Effector memory CD8-positive, alpha-beta T cell (primary cell): ENCODE measurements at regions not wholly inside any gene's neighbourhood (a gene's known extent, or its start where the extent isn't known, plus 50 kb on each side); places are given as distances from the start of the nearest gene placed in this dataset.
A peak's percentile ranks its signal among the peaks of the same experiment; 100 is the strongest.
"Not testable (repeated sequence)": the region's sequence is repeated elsewhere in the genome, so short reads cannot be mapped to it uniquely, and the experiment has no call there.

Source experiments
- ATAC-seq: fragments of 150-1000 bp; cut with Tn5 transposase; replicated peaks from 2 replicates; pipeline ENCODE4 v1.10.0; 2021; ENCODE audit warnings: mild to moderate bottlenecking, moderate library complexity
- DNase-seq, 3 experiments: peaks; one replicate each; pipeline ENCODE4 v3.0.0; 2021
- H3K27ac Mint-ChIP-seq, 2 donors: one replicate each; pipeline ENCODE4 v1.8.0; 2022; ENCODE audit warnings: mild to moderate bottlenecking in 2 of 2, mixed read lengths in 2 of 2, moderate library complexity in 2 of 2
- H3K27me3 Mint-ChIP-seq, 2 donors: one replicate each; pipeline ENCODE4 v1.8.0; 2022; ENCODE audit warnings: mixed read lengths in 2 of 2
- H3K36me3 Mint-ChIP-seq: one replicate; pipeline ENCODE4 v1.8.0; 2022; ENCODE audit warnings: mild to moderate bottlenecking, moderate library complexity, mixed read lengths; ENCODE audit not compliant: insufficient read depth
- H3K4me1 Mint-ChIP-seq, 2 donors: one replicate each; pipeline ENCODE4 v1.8.0; 2022; ENCODE audit warnings: low read depth in 2 of 2, mixed read lengths in 2 of 2
- H3K4me3 Mint-ChIP-seq, 2 donors: one replicate each; pipeline ENCODE4 v1.8.0; 2022; ENCODE audit warnings: mild to moderate bottlenecking in 2 of 2, mixed read lengths in 2 of 2, moderate library complexity in 2 of 2
- H3K9me3 Mint-ChIP-seq, 2 donors: one replicate each; pipeline ENCODE4 v1.8.0; 2022; ENCODE audit warnings: mixed read lengths in 2 of 2

GRCh38 chrX:47776292-47777006 lies 60.3 kb upstream of the ZNF81 start:
- no peak for ATAC-seq
- no peak overlapping the region for H3K4me3 Mint-ChIP-seq
- no peaks in the 10 kb centered on the region for H3K4me1 Mint-ChIP-seq
- H3K27ac Mint-ChIP-seq, result no peak overlapping the region
- H3K36me3 Mint-ChIP-seq, result no peaks in the 10 kb centered on the region
- H3K27me3 Mint-ChIP-seq, result peaks cover 10 to 19% of the 10 kb centered on the region in 2 donors
- no peaks in the 10 kb centered on the region for H3K9me3 Mint-ChIP-seq
- DNase-seq, result no peak

- H3K36me3 Mint-ChIP-seq, result no peaks in the 10 kb centered on the region
- H3K4me1 Mint-ChIP-seq, result no peaks in the 10 kb centered on the region
- no peak for ATAC-seq
- no peaks in the 10 kb centered on the region for H3K9me3 Mint-ChIP-seq
- peaks cover 14 to 26% of the 10 kb centered on the region in 2 donors for H3K27me3 Mint-ChIP-seq
- DNase-seq, result no peak
- H3K4me3 Mint-ChIP-seq, result no peak overlapping the region
- no peak overlapping the region for H3K27ac Mint-ChIP-seq
These were observed 63.9 kb upstream of the ZNF81 start for GRCh38 chrX:47772764-47773163.

- Mint-ChIP-seq H3K4me1 (no peaks in the 10 kb centered on the region), H3K9me3 (no peaks in the 10 kb centered on the region), H3K4me3 (no peak overlapping the region), H3K27me3 (peaks cover 20 to 27% of the 10 kb centered on the region in 2 donors), H3K36me3 (no peaks in the 10 kb centered on the region), H3K27ac (no peak overlapping the region)
- DNase-seq (no peak), ATAC-seq (no peak)
These were observed 65.2 kb upstream of the ZNF81 start for GRCh38 chrX:47771473-47771872.

- not testable (repeated sequence) for H3K4me1 Mint-ChIP-seq, H3K9me3 Mint-ChIP-seq, H3K4me3 Mint-ChIP-seq, DNase-seq, H3K27ac Mint-ChIP-seq, ATAC-seq, H3K36me3 Mint-ChIP-seq
- peaks cover 14 to 15% of the 10 kb centered on the region in 2 donors for H3K27me3 Mint-ChIP-seq
These were observed 73.9 kb upstream of the ZNF81 start for GRCh38 chrX:47762826-47763225.

GRCh38 chrX:47752685-47753084 lies 84.0 kb upstream of the ZNF81 start:
- Mint-ChIP-seq H3K4me1 (peaks cover 0 to 3% of the 10 kb centered on the region in 2 donors), H3K27me3 (peaks cover 27 to 38% of the 10 kb centered on the region in 2 donors), H3K27ac (no peak overlapping the region), H3K9me3 (no peaks in the 10 kb centered on the region), H3K36me3 (no peaks in the 10 kb centered on the region), H3K4me3 (no peak overlapping the region)
- DNase-seq, result no peak
- no peak for ATAC-seq

- Mint-ChIP-seq H3K4me3 (no peak overlapping the region), H3K36me3 (no peaks in the 10 kb centered on the region), H3K4me1 (peaks cover 0 to 3% of the 10 kb centered on the region in 2 donors), H3K27me3 (peaks cover 25 to 35% of the 10 kb centered on the region in 2 donors), H3K27ac (no peak overlapping the region), H3K9me3 (no peaks in the 10 kb centered on the region)
- DNase-seq (peak in 2 of 3 experiments; percentile 1 to 8), ATAC-seq (peak; percentile 29)
These were observed 85.0 kb upstream of the ZNF81 start for GRCh38 chrX:47751670-47752069.

GRCh38 chrX:47749185-47749967 lies 87.3 kb upstream of the ZNF81 start:
- DNase-seq (no peak), ATAC-seq (no peak)
- H3K4me3 Mint-ChIP-seq, result no peak overlapping the region
- no peaks in the 10 kb centered on the region for H3K9me3 Mint-ChIP-seq
- H3K27ac Mint-ChIP-seq, result no peak overlapping the region
- peaks cover 0 to 3% of the 10 kb centered on the region in 2 donors for H3K4me1 Mint-ChIP-seq
- H3K27me3 Mint-ChIP-seq, result peaks cover 24 to 28% of the 10 kb centered on the region in 2 donors
- H3K36me3 Mint-ChIP-seq, result no peaks in the 10 kb centered on the region

- no peak overlapping the region for H3K27ac Mint-ChIP-seq
- H3K4me3 Mint-ChIP-seq, result no peak overlapping the region
- no peaks in the 10 kb centered on the region for H3K9me3 Mint-ChIP-seq
- ATAC-seq (no peak), DNase-seq (no peak)
- peaks cover 0 to 3% of the 10 kb centered on the region in 2 donors for H3K4me1 Mint-ChIP-seq
- peaks cover 24 to 28% of the 10 kb centered on the region in 2 donors for H3K27me3 Mint-ChIP-seq
- no peaks in the 10 kb centered on the region for H3K36me3 Mint-ChIP-seq
These were observed 88.1 kb upstream of the ZNF81 start for GRCh38 chrX:47748576-47748975.

- Mint-ChIP-seq H3K27ac (no peak overlapping the region), H3K4me1 (peaks cover 0 to 3% of the 10 kb centered on the region in 2 donors), H3K36me3 (no peaks in the 10 kb centered on the region), H3K9me3 (no peaks in the 10 kb centered on the region), H3K4me3 (no peak overlapping the region), H3K27me3 (peaks cover 24 to 28% of the 10 kb centered on the region in 2 donors)
- no peak for ATAC-seq
- DNase-seq, result no peak
These were observed 87.5 kb upstream of the UXT start for GRCh38 chrX:47746446-47746845.

GRCh38 chrX:47745416-47745815 lies 86.4 kb upstream of the UXT start:
- H3K4me3 Mint-ChIP-seq, result no peak overlapping the region
- peaks cover 24 to 28% of the 10 kb centered on the region in 2 donors for H3K27me3 Mint-ChIP-seq
- DNase-seq (no peak), ATAC-seq (no peak)
- H3K4me1 Mint-ChIP-seq, result peaks cover 0 to 3% of the 10 kb centered on the region in 2 donors
- no peaks in the 10 kb centered on the region for H3K9me3 Mint-ChIP-seq
- H3K27ac Mint-ChIP-seq, result no peak overlapping the region
- no peaks in the 10 kb centered on the region for H3K36me3 Mint-ChIP-seq

GRCh38 chrX:47743504-47743903 lies 84.5 kb upstream of the UXT start:
- Mint-ChIP-seq H3K4me1 (no peaks in the 10 kb centered on the region), H3K27me3 (peaks cover 11 to 12% of the 10 kb centered on the region in 2 donors), H3K36me3 (no peaks in the 10 kb centered on the region), H3K4me3 (no peak overlapping the region), H3K9me3 (no peaks in the 10 kb centered on the region), H3K27ac (no peak overlapping the region)
- DNase-seq, result no peak
- no peak for ATAC-seq

- H3K9me3 Mint-ChIP-seq, H3K4me3 Mint-ChIP-seq, H3K27ac Mint-ChIP-seq, H3K36me3 Mint-ChIP-seq, DNase-seq, H3K4me1 Mint-ChIP-seq, ATAC-seq, H3K27me3 Mint-ChIP-seq: not testable (repeated sequence)
These were observed 79.9 kb upstream of the UXT start for GRCh38 chrX:47738870-47739269.

- H3K36me3 Mint-ChIP-seq, result no peaks in the 10 kb centered on the region
- no peaks in the 10 kb centered on the region for H3K4me1 Mint-ChIP-seq
- H3K27me3 Mint-ChIP-seq, result peaks cover 5 to 23% of the 10 kb centered on the region in 2 donors
- DNase-seq (no peak), ATAC-seq (no peak)
- H3K4me3 Mint-ChIP-seq, result no peak overlapping the region
- no peak overlapping the region for H3K27ac Mint-ChIP-seq
- H3K9me3 Mint-ChIP-seq, result no peaks in the 10 kb centered on the region
These were observed 64.7 kb upstream of the UXT start for GRCh38 chrX:47723689-47724088.

GRCh38 chrX:47723083-47723482 lies 64.1 kb upstream of the UXT start:
- ATAC-seq, result no peak
- H3K27me3 Mint-ChIP-seq, result peaks cover 5 to 23% of the 10 kb centered on the region in 2 donors
- no peaks in the 10 kb centered on the region for H3K36me3 Mint-ChIP-seq
- no peaks in the 10 kb centered on the region for H3K4me1 Mint-ChIP-seq
- no peak for DNase-seq
- H3K4me3 Mint-ChIP-seq, result no peak overlapping the region
- no peak overlapping the region for H3K27ac Mint-ChIP-seq
- H3K9me3 Mint-ChIP-seq, result no peaks in the 10 kb centered on the region
